Astrocyte (in vitro differentiated cells and primary cell): ENCODE measurements at regions not wholly inside any gene's neighbourhood (a gene's known extent, or its start where the extent isn't known, plus 50 kb on each side); places are given as distances from the start of the nearest gene placed in this dataset.

Source experiments
- EZH2 ChIP-seq: IDR thresholded peaks from 2 replicates; pipeline ENCODE4 v1.6.1; 2012; ENCODE audit warnings: mild to moderate bottlenecking, low read length, inconsistent platforms; ENCODE audit not compliant: insufficient read depth
- TF ChIP-seq, protein P1 (sequence below): IDR thresholded peaks from 2 replicates; pipeline ENCODE4 v1.5.1; 2011; ENCODE audit warnings: low read depth, mild to moderate bottlenecking, inconsistent platforms, low read length, moderate library complexity; ENCODE audit not compliant: insufficient read depth

GRCh38 chr2:205849136-205849535 lies 166.8 kb downstream of the NRP2 start:
- TF ChIP-seq, protein P1, sequence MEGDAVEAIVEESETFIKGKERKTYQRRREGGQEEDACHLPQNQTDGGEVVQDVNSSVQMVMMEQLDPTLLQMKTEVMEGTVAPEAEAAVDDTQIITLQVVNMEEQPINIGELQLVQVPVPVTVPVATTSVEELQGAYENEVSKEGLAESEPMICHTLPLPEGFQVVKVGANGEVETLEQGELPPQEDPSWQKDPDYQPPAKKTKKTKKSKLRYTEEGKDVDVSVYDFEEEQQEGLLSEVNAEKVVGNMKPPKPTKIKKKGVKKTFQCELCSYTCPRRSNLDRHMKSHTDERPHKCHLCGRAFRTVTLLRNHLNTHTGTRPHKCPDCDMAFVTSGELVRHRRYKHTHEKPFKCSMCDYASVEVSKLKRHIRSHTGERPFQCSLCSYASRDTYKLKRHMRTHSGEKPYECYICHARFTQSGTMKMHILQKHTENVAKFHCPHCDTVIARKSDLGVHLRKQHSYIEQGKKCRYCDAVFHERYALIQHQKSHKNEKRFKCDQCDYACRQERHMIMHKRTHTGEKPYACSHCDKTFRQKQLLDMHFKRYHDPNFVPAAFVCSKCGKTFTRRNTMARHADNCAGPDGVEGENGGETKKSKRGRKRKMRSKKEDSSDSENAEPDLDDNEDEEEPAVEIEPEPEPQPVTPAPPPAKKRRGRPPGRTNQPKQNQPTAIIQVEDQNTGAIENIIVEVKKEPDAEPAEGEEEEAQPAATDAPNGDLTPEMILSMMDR: no peak
- no peak for TF ChIP-seq EZH2
